Hepatocyte (in vitro differentiated cells): ENCODE measurements at regions not wholly inside any gene's neighbourhood (a gene's known extent, or its start where the extent isn't known, plus 50 kb on each side); places are given as distances from the start of the nearest gene placed in this dataset.

Experiments used
- DNase-seq: peaks from one replicate; pipeline ENCODE4 v3.0.0-alpha.2; 2016; ENCODE audit warnings: low spot score
- H2AFZ ChIP-seq: fragments of 200-600 bp; sonication (generic); 2 replicates; pipeline ENCODE4 v1.6.0; 2016; ENCODE audit warnings: antibody characterized with exemption, mild to moderate bottlenecking
- H3K27ac ChIP-seq: fragments of 200-600 bp; sonication (generic); 2 replicates; pipeline ENCODE4 v1.5.1; 2016; ENCODE audit warnings: mild to moderate bottlenecking
- H3K27me3 ChIP-seq: fragments of 200-600 bp; sonication (generic); 2 replicates; pipeline ENCODE4 v1.6.1; 2016
- H3K36me3 ChIP-seq: fragments of 200-600 bp; sonication (generic); replicated peaks from 2 replicates; pipeline ENCODE4 v1.5.1; 2016; ENCODE audit warnings: low read depth; ENCODE audit not compliant: insufficient read depth
- H3K4me1 ChIP-seq: fragments of 200-600 bp; sonication (generic); 2 replicates; pipeline ENCODE4 v1.5.1; 2016; ENCODE audit warnings: mild to moderate bottlenecking, moderate library complexity; ENCODE audit not compliant: insufficient read depth
- H3K4me2 ChIP-seq: fragments of 200-600 bp; sonication (generic); 2 replicates; pipeline ENCODE4 v1.6.0; 2016
- H3K4me3 ChIP-seq: fragments of 200-600 bp; sonication (generic); 2 replicates; pipeline ENCODE4 v1.5.1; 2016; ENCODE audit warnings: mild to moderate bottlenecking
- H3K79me2 ChIP-seq: fragments of 200-600 bp; sonication (generic); 2 replicates; pipeline ENCODE4 v1.6.0; 2017; ENCODE audit warnings: mild to moderate bottlenecking
- H3K9me2 ChIP-seq: fragments of 200-600 bp; sonication (generic); replicated peaks from 2 replicates; pipeline ENCODE4 v1.6.0; 2017; ENCODE audit warnings: mild to moderate bottlenecking; ENCODE audit not compliant: insufficient read depth
- H3K9me3 ChIP-seq: fragments of 200-600 bp; sonication (generic); 2 replicates; pipeline ENCODE4 v1.5.1; 2016; ENCODE audit warnings: low read depth, mild to moderate bottlenecking
- H4K20me1 ChIP-seq: fragments of 200-600 bp; sonication (generic); 2 replicates; pipeline ENCODE4 v1.6.0; 2016; ENCODE audit warnings: mild to moderate bottlenecking; ENCODE audit not compliant: insufficient read depth, poor library complexity, severe bottlenecking
- EZH2 ChIP-seq: fragments of 200-600 bp; sonication (generic); IDR thresholded peaks from 2 replicates; pipeline ENCODE4 v1.6.1; 2016; ENCODE audit warnings: antibody characterized with exemption, mild to moderate bottlenecking, borderline replicate concordance
- EZH2phosphoT487 ChIP-seq: fragments of 200-600 bp; sonication (generic); IDR thresholded peaks from one replicate; pipeline ENCODE4 v1.6.1; 2018; ENCODE audit warnings: antibody characterized with exemption, mild to moderate bottlenecking, low read depth, moderate library complexity; ENCODE audit not compliant: unreplicated experiment, severe bottlenecking
- WGBS: methylation state at CpG from one replicate; pipeline ENCODE4 v1.1.6; 2016; ENCODE audit warnings: low lambda C conversion rate; ENCODE audit errors: missing lambda C conversion rate; 5-methylcytosine and 5-hydroxymethylcytosine counted together
- TF ChIP-seq, protein P1 (sequence below): fragments of 200-600 bp; sonication (generic); IDR thresholded peaks from 2 replicates; pipeline ENCODE4 v1.5.1; 2016; ENCODE audit warnings: antibody characterized with exemption, mild to moderate bottlenecking; ENCODE audit not compliant: poor library complexity

DNA sequence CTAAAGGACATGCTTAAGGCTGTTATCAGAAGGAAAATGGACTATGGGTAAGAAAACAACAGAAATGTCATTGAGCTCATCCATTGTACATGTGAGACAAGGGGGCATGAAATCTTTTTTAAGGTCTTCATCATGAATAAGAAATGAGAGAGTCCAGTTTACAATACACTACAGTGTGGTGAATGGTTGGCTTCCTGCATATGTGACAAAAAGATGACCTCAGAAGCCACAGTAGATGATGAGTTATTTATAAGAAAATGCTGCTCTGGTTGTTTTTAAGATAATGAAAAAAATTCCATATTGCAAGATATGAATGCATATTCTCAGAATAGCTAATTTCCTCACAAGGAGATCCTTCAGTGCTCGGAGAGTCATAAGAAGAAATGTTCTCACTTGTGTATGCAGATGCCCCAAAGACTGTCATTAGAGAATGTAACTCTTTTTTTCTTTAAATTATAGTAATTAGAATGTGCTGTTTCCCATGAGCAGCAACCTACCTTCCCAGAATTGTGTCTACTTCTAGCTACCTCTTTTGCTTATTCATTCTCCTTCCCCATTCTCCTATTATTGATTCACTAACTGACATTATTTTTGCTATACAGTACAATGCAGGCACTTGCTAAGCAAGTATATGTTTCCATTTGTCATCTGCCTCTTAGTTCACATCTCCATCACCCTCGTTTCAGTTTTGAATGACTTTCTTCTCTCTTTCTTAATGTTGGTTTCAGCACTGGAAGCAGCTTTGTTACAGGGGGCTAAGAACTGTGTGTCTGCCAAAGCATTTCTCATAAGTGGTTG lies 152.0 kb upstream of the PEX5L start:
- H4K20me1 ChIP-seq: no peaks in the 10 kb centered on the region
- H2AFZ ChIP-seq: no peak overlapping the region
- H3K27me3 ChIP-seq: no peaks in the 10 kb centered on the region
- no peak overlapping the region for H3K27ac ChIP-seq
- DNase-seq: no peak
- no peaks in the 10 kb centered on the region for H3K36me3 ChIP-seq
- H3K9me2 ChIP-seq: no peaks in the 10 kb centered on the region
- no peak overlapping the region for H3K4me2 ChIP-seq
- no peaks in the 10 kb centered on the region for H3K79me2 ChIP-seq
- H3K4me1 ChIP-seq: no peaks in the 10 kb centered on the region
- H3K9me3 ChIP-seq: no peaks in the 10 kb centered on the region
- 66% methylated on average over 2 of the region's 2 CpGs for WGBS
- no peak overlapping the region for H3K4me3 ChIP-seq
- no peak for TF ChIP-seq EZH2
- TF ChIP-seq, protein P1, sequence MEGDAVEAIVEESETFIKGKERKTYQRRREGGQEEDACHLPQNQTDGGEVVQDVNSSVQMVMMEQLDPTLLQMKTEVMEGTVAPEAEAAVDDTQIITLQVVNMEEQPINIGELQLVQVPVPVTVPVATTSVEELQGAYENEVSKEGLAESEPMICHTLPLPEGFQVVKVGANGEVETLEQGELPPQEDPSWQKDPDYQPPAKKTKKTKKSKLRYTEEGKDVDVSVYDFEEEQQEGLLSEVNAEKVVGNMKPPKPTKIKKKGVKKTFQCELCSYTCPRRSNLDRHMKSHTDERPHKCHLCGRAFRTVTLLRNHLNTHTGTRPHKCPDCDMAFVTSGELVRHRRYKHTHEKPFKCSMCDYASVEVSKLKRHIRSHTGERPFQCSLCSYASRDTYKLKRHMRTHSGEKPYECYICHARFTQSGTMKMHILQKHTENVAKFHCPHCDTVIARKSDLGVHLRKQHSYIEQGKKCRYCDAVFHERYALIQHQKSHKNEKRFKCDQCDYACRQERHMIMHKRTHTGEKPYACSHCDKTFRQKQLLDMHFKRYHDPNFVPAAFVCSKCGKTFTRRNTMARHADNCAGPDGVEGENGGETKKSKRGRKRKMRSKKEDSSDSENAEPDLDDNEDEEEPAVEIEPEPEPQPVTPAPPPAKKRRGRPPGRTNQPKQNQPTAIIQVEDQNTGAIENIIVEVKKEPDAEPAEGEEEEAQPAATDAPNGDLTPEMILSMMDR: no peak
- no peak for TF ChIP-seq EZH2phosphoT487

DNA sequence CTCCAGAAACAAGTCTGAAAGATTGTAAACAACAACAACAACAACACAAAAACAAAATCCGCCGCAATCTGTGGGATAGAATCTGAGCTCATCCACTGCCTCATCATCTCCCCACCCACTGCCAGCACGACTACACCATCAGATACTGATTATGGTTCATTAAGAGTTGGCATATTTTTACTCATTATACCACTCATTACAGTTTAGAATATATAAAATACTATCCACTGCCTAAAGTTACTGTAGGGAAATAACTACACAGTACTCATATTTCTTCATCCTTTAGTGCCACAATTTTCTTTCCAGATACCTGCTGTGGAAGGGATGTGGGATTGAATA lies 152.5 kb upstream of the PEX5L start:
- Histone ChIP-seq H4K20me1 (no peaks in the 10 kb centered on the region), H3K36me3 (no peaks in the 10 kb centered on the region), H3K4me1 (no peaks in the 10 kb centered on the region), H3K9me3 (no peaks in the 10 kb centered on the region), H2AFZ (no peak overlapping the region), H3K9me2 (no peaks in the 10 kb centered on the region), H3K27me3 (no peaks in the 10 kb centered on the region), H3K27ac (no peak overlapping the region), H3K79me2 (no peaks in the 10 kb centered on the region), H3K4me2 (no peak overlapping the region), H3K4me3 (no peak overlapping the region)
- no peak for DNase-seq
- 90% methylated on average over 3 of the region's 3 CpGs for WGBS
- TF ChIP-seq EZH2: no peak
- TF ChIP-seq, protein P1: no peak
- TF ChIP-seq EZH2phosphoT487: no peak

DNA sequence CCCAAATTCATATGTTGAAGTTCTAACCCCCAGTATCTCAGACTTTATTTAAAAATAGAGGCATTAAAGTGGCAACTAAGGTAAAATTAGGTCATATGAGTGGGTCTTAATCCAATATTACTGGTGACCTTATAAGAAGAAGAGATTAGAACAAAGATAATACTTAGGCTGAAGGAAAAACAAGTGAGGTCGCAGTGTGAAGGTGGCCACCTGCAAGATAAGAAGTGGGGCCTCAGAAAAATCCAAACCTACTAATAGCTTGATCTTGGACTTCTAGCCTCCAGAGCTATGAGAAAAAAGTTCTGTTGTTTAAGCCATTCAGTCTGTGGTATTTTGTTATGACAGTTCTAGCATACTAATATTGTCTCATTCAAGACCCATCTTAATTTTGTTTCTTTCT lies 159.9 kb upstream of the PEX5L start:
- no peaks in the 10 kb centered on the region for H3K27me3 ChIP-seq
- DNase-seq: no peak
- 73% methylated on average over 1 of the region's 1 CpG for WGBS
- H3K27ac ChIP-seq: no peak overlapping the region
- H3K4me1 ChIP-seq: no peaks in the 10 kb centered on the region
- H3K4me3 ChIP-seq: no peak overlapping the region
- H2AFZ ChIP-seq: no peak overlapping the region
- no peaks in the 10 kb centered on the region for H3K9me3 ChIP-seq
- TF ChIP-seq EZH2phosphoT487: no peak
- no peaks in the 10 kb centered on the region for H3K9me2 ChIP-seq
- H3K4me2 ChIP-seq: no peak overlapping the region
- H3K36me3 ChIP-seq: no peaks in the 10 kb centered on the region
- no peaks in the 10 kb centered on the region for H3K79me2 ChIP-seq
- H4K20me1 ChIP-seq: no peaks in the 10 kb centered on the region

DNA sequence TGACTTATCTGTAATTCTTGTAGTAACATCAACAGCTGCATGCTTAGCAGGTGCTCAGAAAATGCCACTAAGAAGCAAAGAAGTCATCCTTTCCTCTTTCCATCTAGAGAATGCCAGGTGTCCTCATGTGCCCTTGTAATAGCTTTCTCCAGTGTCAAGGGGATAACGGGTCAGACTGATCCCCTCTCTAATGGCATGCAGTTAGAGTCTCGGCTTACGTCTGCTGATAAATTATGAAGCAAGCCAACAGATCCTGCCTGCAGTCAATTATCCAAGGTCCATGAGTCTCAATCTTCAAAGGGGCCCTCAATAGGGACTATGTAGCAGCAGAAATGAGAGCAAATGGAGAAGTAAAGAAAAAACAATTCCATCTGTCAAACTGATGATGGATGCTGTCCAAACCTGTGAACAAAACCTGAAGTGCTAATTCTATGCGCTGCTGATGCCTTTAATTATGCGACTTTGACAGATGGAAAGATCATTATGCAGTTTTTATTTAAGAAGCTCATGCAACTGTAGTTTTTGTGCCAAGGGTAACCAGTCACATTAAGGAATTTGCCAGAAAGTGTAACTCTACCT lies 162.8 kb upstream of the PEX5L start:
- Histone ChIP-seq H3K9me3 (no peaks in the 10 kb centered on the region), H3K4me2 (no peak overlapping the region), H3K27me3 (no peaks in the 10 kb centered on the region), H3K9me2 (no peaks in the 10 kb centered on the region), H3K27ac (no peak overlapping the region), H3K4me3 (no peak overlapping the region), H3K36me3 (no peaks in the 10 kb centered on the region), H3K79me2 (no peaks in the 10 kb centered on the region), H2AFZ (no peak overlapping the region), H3K4me1 (no peaks in the 10 kb centered on the region), H4K20me1 (no peaks in the 10 kb centered on the region)
- TF ChIP-seq, protein P1: no peak
- no peak for TF ChIP-seq EZH2phosphoT487
- 73% methylated on average over 5 of the region's 5 CpGs for WGBS
- DNase-seq: no peak
